Hindlimb muscle (tissue), 1 donor: ENCODE measurements at regions not wholly inside any gene's neighbourhood (a gene's known extent, or its start where the extent isn't known, plus 50 kb on each side); places are given as distances from the start of the nearest gene placed in this dataset.
"Not testable (repeated sequence)": the region's sequence is repeated elsewhere in the genome, so short reads cannot be mapped to it uniquely, and the experiment has no call there.

Experiments
- DNase-seq: peaks from one replicate; pipeline ENCODE4 v3.0.0-alpha.2; 2013

GRCh38 chr21:5105939-5106708 lies 5415.3 kb upstream of the TPTE start:
- not testable (repeated sequence) for DNase-seq

- DNase-seq, result not testable (repeated sequence)
Measured at GRCh38 chr21:5106767-5107464, 5414.5 kb upstream of the TPTE start.

GRCh38 chr21:5107637-5108036 lies 5413.7 kb upstream of the TPTE start:
- DNase-seq, result not testable (repeated sequence)

- DNase-seq, result not testable (repeated sequence)
Measured at GRCh38 chr21:5108048-5108775, 5413.2 kb upstream of the TPTE start.

GRCh38 chr21:5111197-5111596 lies 5410.2 kb upstream of the TPTE start:
- not testable (repeated sequence) for DNase-seq

- DNase-seq, result not testable (repeated sequence)
Measured at GRCh38 chr21:5113092-5113491, 5408.3 kb upstream of the TPTE start.

GRCh38 chr21:5114468-5114867 lies 5406.9 kb upstream of the TPTE start:
- not testable (repeated sequence) for DNase-seq

- not testable (repeated sequence) for DNase-seq
Measured at GRCh38 chr21:5114893-5115645, 5406.3 kb upstream of the TPTE start.

- not testable (repeated sequence) for DNase-seq
Measured at GRCh38 chr21:5115646-5116343, 5405.6 kb upstream of the TPTE start.

GRCh38 chr21:5116344-5117123 lies 5404.8 kb upstream of the TPTE start:
- DNase-seq, result not testable (repeated sequence)

GRCh38 chr21:5117135-5117534 lies 5404.2 kb upstream of the TPTE start:
- DNase-seq, result not testable (repeated sequence)

- DNase-seq, result not testable (repeated sequence)
Measured at GRCh38 chr21:5117666-5118295, 5403.6 kb upstream of the TPTE start.

- DNase-seq, result not testable (repeated sequence)
Measured at GRCh38 chr21:5118296-5118679, 5403.1 kb upstream of the TPTE start.

- not testable (repeated sequence) for DNase-seq
Measured at GRCh38 chr21:5119179-5119578, 5402.2 kb upstream of the TPTE start.

- not testable (repeated sequence) for DNase-seq
Measured at GRCh38 chr21:5121399-5121798, 5400.0 kb upstream of the TPTE start.

- not testable (repeated sequence) for DNase-seq
Measured at GRCh38 chr21:5121849-5122248, 5399.5 kb upstream of the TPTE start.

GRCh38 chr21:5123655-5124054 lies 5397.7 kb upstream of the TPTE start:
- not testable (repeated sequence) for DNase-seq

- peak; percentile 94 for DNase-seq
Measured at GRCh38 chr21:5128261-5128660, 5393.1 kb upstream of the TPTE start.

- not testable (repeated sequence) for DNase-seq
Measured at GRCh38 chr21:5133824-5134223, 5387.6 kb upstream of the TPTE start.

- not testable (repeated sequence) for DNase-seq
Measured at GRCh38 chr21:5136406-5136805, 5385.0 kb upstream of the TPTE start.
